ENCODE measurements at regions not wholly inside any gene's neighbourhood (a gene's known extent, or its start where the extent isn't known, plus 50 kb on each side); places are given as distances from the start of the nearest gene placed in this dataset.
"Not testable (repeated sequence)": the region's sequence is repeated elsewhere in the genome, so short reads cannot be mapped to it uniquely, and the experiment has no call there.

GRCh38 chr10:109757670-109758069, 165.6 kb downstream of the XPNPEP1 start:
- TF ChIP-seq POLR2AphosphoS5 (IDR thresholded peaks at IDR 0.05; ENCODE audit: borderline replicate concordance, low read depth, low read length); FOXP2 (optimal IDR thresholded peaks at IDR 0.05; ENCODE audit: control extremely low read depth, extremely low read length, insufficient read depth): not testable (repeated sequence)

Data from SK-N-MC (cell line).